NCI-H128 (cell line): ENCODE measurements at regions not wholly inside any gene's neighbourhood (a gene's known extent, or its start where the extent isn't known, plus 50 kb on each side); places are given as distances from the start of the nearest gene placed in this dataset.
"Not testable (repeated sequence)": the region's sequence is repeated elsewhere in the genome, so short reads cannot be mapped to it uniquely, and the experiment has no call there.

Experiments
- DNase-seq: peaks from one replicate; lab custom pipeline; 2025; ENCODE audit not compliant: unreplicated experiment; lab: John Stamatoyannopoulos, UW

GRCh38 chr13:62130062-62130970, 714.7 kb upstream of the PCDH20 start:
- DNase-seq: no peak

GRCh38 chr13:62129000-62129551, 713.4 kb upstream of the PCDH20 start:
- peak; percentile 42 for DNase-seq

GRCh38 chr13:62126400-62126799, 710.8 kb upstream of the PCDH20 start:
- no peak for DNase-seq

- no peak for DNase-seq
These were observed 709.8 kb upstream of the PCDH20 start for GRCh38 chr13:62125451-62125850.

- no peak for DNase-seq
These were observed 707.8 kb upstream of the PCDH20 start for GRCh38 chr13:62123409-62123808.

- DNase-seq: no peak
These were observed 706.8 kb upstream of the PCDH20 start for GRCh38 chr13:62122434-62122833.

DNA sequence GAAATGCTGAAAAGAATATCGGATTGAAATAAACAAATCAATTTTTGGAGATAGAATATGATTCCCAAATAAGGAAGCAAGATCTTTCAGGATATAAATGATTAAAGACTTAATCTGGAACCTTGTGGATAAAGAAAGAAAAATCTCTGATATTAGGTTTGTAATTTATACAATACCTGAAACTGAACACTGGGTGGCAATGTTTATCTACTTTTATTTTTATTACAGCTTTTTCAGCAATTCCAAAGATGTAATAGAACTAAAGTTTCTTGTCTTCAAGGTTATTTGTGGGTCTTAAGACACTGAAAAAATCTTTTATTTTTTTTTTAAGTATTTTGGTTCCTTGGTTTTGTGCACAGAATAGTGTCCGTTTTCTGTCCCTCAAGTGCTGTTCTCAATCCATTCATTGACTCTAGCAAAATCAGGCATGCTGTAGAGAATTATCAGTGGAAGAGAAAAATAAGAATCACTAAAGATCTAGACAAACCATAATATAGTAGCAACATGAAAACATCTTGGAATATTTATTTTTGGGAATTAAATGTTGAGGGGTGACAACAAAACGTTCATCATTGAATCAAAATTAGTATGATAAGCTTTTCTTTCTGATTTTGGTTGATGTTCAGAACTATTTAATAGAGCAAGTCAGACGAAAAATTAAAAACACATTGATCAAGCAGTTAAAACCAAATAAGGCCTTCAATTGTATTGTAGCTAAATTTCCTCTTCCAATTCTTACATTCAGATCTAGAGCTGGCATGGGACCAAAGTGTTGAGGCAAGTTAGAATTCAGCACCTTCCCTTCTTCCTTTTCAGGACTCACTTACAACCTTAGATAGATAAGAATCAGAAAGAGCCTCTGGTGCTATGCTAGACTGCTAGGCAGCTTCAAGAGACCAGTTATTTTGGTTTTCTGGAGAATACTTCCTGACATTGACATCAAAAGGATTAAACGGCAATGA, 704.4 kb upstream of the PCDH20 start:
- DNase-seq: no peak

- DNase-seq: no peak
These were observed 700.2 kb upstream of the PCDH20 start for GRCh38 chr13:62115831-62116230.

- DNase-seq: no peak
These were observed 697.5 kb upstream of the PCDH20 start for GRCh38 chr13:62113179-62113578.

- no peak for DNase-seq
These were observed 694.4 kb upstream of the PCDH20 start for GRCh38 chr13:62110079-62110478.

- not testable (repeated sequence) for DNase-seq
These were observed 688.5 kb upstream of the PCDH20 start for GRCh38 chr13:62104136-62104535.

- no peak for DNase-seq
These were observed 681.0 kb upstream of the PCDH20 start for GRCh38 chr13:62096652-62097051.

GRCh38 chr13:62094932-62095331, 679.3 kb upstream of the PCDH20 start:
- DNase-seq: no peak

DNA sequence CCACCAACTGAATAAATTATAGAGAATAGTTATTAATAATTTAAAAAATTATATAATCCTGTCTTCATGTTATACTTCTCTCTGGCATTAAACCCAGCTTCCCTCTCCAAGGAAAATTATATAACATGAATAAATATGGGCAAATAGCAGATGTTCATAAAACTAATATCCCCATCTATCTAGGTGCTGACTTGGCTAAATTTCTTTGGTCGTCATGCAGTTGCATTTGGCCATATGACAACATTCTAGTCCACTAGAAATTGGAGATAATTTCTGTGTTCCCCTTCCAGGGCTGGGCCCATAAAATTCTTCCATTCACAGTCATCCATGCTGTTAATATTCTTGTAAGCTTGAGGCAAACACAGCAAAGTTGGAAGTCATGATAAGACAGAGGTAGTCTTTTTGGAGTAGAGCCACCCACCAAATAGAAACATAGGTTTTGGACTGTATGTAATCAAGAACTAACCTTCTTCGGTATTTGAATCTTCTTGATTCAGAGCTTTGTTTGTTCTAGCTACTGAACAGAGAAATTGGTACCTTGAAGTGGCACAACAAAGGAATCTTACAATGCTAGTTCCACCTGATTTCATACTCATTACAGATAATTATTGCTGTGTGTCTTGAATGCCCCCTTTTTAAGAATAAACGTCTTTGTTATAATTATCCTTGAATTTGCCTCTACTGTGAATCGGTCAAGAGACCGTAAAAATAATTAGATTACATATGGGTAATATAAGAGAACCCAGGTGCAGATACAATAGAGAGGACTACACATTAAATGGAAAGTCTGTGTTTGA, 678.5 kb upstream of the PCDH20 start:
- no peak for DNase-seq

DNA sequence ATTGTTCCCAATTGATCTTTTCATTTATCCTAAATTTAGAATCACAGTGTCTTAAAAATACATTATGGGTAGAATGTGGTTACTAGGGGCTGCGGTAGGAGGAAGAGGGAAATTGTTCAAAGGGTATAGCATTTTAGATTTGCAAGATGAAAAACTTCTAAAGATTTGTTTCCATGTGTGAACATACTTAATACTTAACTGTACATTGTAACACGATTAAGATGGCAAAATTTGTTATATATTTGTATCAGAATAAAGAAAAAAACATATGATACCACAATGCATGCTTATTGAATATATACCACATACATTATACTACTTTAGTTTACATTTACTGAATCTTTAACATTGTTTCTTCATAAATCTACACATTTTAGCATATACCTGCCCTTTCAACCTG, 677.3 kb upstream of the PCDH20 start:
- no peak for DNase-seq

DNA sequence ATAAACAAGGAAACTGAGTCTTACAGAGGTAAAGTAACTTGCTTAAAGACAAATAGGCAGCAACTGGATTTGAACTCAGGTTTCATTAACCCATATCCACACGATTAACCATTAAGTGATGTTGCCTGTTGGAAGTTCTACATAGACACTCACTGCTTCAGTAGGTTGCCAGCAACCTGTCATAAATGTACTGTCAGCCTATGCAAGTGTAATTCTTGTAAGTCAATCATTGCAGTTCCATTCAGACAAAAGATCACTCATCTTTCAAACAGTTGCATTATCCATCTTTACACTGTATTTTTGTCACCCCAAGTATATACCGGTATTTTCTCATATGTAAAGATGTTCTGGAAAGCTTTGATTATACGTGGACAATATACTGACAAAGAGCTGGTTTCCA, 676.9 kb upstream of the PCDH20 start:
- no peak for DNase-seq

GRCh38 chr13:62088165-62088564, 672.5 kb upstream of the PCDH20 start:
- DNase-seq: no peak

- DNase-seq: no peak
These were observed 671.5 kb upstream of the PCDH20 start for GRCh38 chr13:62087124-62087523.

GRCh38 chr13:62085337-62086229, 669.9 kb upstream of the PCDH20 start:
- DNase-seq: no peak

- DNase-seq: no peak
These were observed 669.1 kb upstream of the PCDH20 start for GRCh38 chr13:62084728-62085127.
